Dendritic cell treated with granulocyte-macrophage colony-stimulating factor and Interleukin-4, amounts not matched to agents 40 ng/mL and 50 ng/mL, for 4 days (primary cell): ENCODE measurements at regions not wholly inside any gene's neighbourhood (a gene's known extent, or its start where the extent isn't known, plus 50 kb on each side); places are given as distances from the start of the nearest gene placed in this dataset.
"Not testable (repeated sequence)": the region's sequence is repeated elsewhere in the genome, so short reads cannot be mapped to it uniquely, and the experiment has no call there.

Source experiments
- H3K27ac Mint-ChIP-seq: one replicate; pipeline ENCODE4 v1.8.0; 2022; ENCODE audit warnings: mild to moderate bottlenecking, mixed read lengths
- H3K27me3 Mint-ChIP-seq: one replicate; pipeline ENCODE4 v1.8.0; 2022; ENCODE audit warnings: mild to moderate bottlenecking, mixed read lengths
- H3K36me3 Mint-ChIP-seq: one replicate; pipeline ENCODE4 v1.8.0; 2022; ENCODE audit warnings: low read depth, mixed read lengths
- H3K4me1 Mint-ChIP-seq: one replicate; pipeline ENCODE4 v1.8.0; 2022; ENCODE audit warnings: low read depth, mixed read lengths
- H3K4me3 Mint-ChIP-seq: one replicate; pipeline ENCODE4 v1.8.0; 2022; ENCODE audit warnings: mild to moderate bottlenecking, moderate library complexity, mixed read lengths
- H3K9me3 Mint-ChIP-seq: one replicate; pipeline ENCODE4 v1.8.0; 2022; ENCODE audit warnings: mixed read lengths
- intact Hi-C: fragments of 100-400 bp; cut with micrococcal nuclease; formaldehyde crosslinking; loops from one replicate; pipeline ENCODE4 v1.15.0; 2022

GRCh38 chr11:110347660-110348059 lies 51.2 kb upstream of the RDX start:
- intact Hi-C loops = no loop called here
- no peak overlapping the region for H3K4me3 Mint-ChIP-seq
- H3K4me1 Mint-ChIP-seq = peaks cover 20% of the 10 kb centered on the region
- no peaks in the 10 kb centered on the region for H3K36me3 Mint-ChIP-seq
- H3K27me3 Mint-ChIP-seq = no peaks in the 10 kb centered on the region
- no peaks in the 10 kb centered on the region for H3K9me3 Mint-ChIP-seq
- H3K27ac Mint-ChIP-seq = no peak overlapping the region

- no peak overlapping the region for H3K27ac Mint-ChIP-seq
- H3K4me1 Mint-ChIP-seq = peaks cover 20% of the 10 kb centered on the region
- intact Hi-C loops = no loop called here
- no peaks in the 10 kb centered on the region for H3K36me3 Mint-ChIP-seq
- H3K4me3 Mint-ChIP-seq = no peak overlapping the region
- H3K9me3 Mint-ChIP-seq = no peaks in the 10 kb centered on the region
- no peaks in the 10 kb centered on the region for H3K27me3 Mint-ChIP-seq
These were observed 53.0 kb upstream of the RDX start for GRCh38 chr11:110349138-110349996.

- H3K4me1 Mint-ChIP-seq = peaks cover 20% of the 10 kb centered on the region
- H3K27me3 Mint-ChIP-seq, intact Hi-C loops, H3K4me3 Mint-ChIP-seq, H3K36me3 Mint-ChIP-seq, H3K27ac Mint-ChIP-seq, H3K9me3 Mint-ChIP-seq: not testable (repeated sequence)
These were observed 53.6 kb upstream of the RDX start for GRCh38 chr11:110349997-110350383.

- Mint-ChIP-seq H3K27me3 (peaks cover 3% of the 10 kb centered on the region), H3K36me3 (no peaks in the 10 kb centered on the region), H3K4me3 (no peak overlapping the region), H3K27ac (no peak overlapping the region), H3K9me3 (no peaks in the 10 kb centered on the region), H3K4me1 (no peaks in the 10 kb centered on the region)
- intact Hi-C loops = no loop called here
These were observed 58.8 kb upstream of the RDX start for GRCh38 chr11:110355011-110355744.

- intact Hi-C loops = no loop called here
- H3K4me3 Mint-ChIP-seq = no peak overlapping the region
- no peaks in the 10 kb centered on the region for H3K36me3 Mint-ChIP-seq
- no peaks in the 10 kb centered on the region for H3K9me3 Mint-ChIP-seq
- H3K27me3 Mint-ChIP-seq = peaks cover 3% of the 10 kb centered on the region
- no peak overlapping the region for H3K27ac Mint-ChIP-seq
- H3K4me1 Mint-ChIP-seq = no peaks in the 10 kb centered on the region
These were observed 60.6 kb upstream of the RDX start for GRCh38 chr11:110356762-110357671.

- Mint-ChIP-seq H3K36me3 (no peaks in the 10 kb centered on the region), H3K27me3 (peaks cover 3% of the 10 kb centered on the region), H3K9me3 (no peaks in the 10 kb centered on the region), H3K4me3 (no peak overlapping the region), H3K27ac (no peak overlapping the region), H3K4me1 (no peaks in the 10 kb centered on the region)
- intact Hi-C loops = no loop called here
These were observed 61.9 kb upstream of the RDX start for GRCh38 chr11:110358336-110358735.

GRCh38 chr11:110360781-110361408 lies 64.5 kb upstream of the RDX start:
- H3K27me3 Mint-ChIP-seq, H3K27ac Mint-ChIP-seq, H3K4me1 Mint-ChIP-seq, H3K36me3 Mint-ChIP-seq, H3K9me3 Mint-ChIP-seq, intact Hi-C loops, H3K4me3 Mint-ChIP-seq: not testable (repeated sequence)

GRCh38 chr11:110362971-110363509 lies 66.6 kb upstream of the RDX start:
- no peak overlapping the region for H3K4me3 Mint-ChIP-seq
- intact Hi-C loops = no loop called here

GRCh38 chr11:110366291-110366690 lies 63.5 kb upstream of the FDX1 start:
- no peak overlapping the region for H3K4me3 Mint-ChIP-seq
- no peaks in the 10 kb centered on the region for H3K27me3 Mint-ChIP-seq
- H3K27ac Mint-ChIP-seq = no peak overlapping the region
- no peaks in the 10 kb centered on the region for H3K36me3 Mint-ChIP-seq
- no peaks in the 10 kb centered on the region for H3K9me3 Mint-ChIP-seq
- no peaks in the 10 kb centered on the region for H3K4me1 Mint-ChIP-seq
- intact Hi-C loops = loop anchor here (2.0 kb wide), 2 partner anchors 165 to 421 kb away; no protein-coding TSS in a partner anchor

More at GRCh38 chr11:110362971-110363509, 66.6 kb upstream of the RDX start:
- peaks cover 3% of the 10 kb centered on the region for H3K27me3 Mint-ChIP-seq
- no peak overlapping the region for H3K27ac Mint-ChIP-seq
- no peaks in the 10 kb centered on the region for H3K36me3 Mint-ChIP-seq
- H3K4me1 Mint-ChIP-seq = no peaks in the 10 kb centered on the region
- no peaks in the 10 kb centered on the region for H3K9me3 Mint-ChIP-seq

- H3K9me3 Mint-ChIP-seq = no peaks in the 10 kb centered on the region
- no peak overlapping the region for H3K27ac Mint-ChIP-seq
- no peaks in the 10 kb centered on the region for H3K36me3 Mint-ChIP-seq
- no peak overlapping the region for H3K4me3 Mint-ChIP-seq
- no peaks in the 10 kb centered on the region for H3K27me3 Mint-ChIP-seq
- H3K4me1 Mint-ChIP-seq = no peaks in the 10 kb centered on the region
- intact Hi-C loops = loop anchor here (2.0 kb wide), 2 partner anchors 167 to 423 kb away; no protein-coding TSS in a partner anchor
These were observed 62.2 kb upstream of the FDX1 start for GRCh38 chr11:110367571-110367970.

GRCh38 chr11:110371084-110371483 lies 58.7 kb upstream of the FDX1 start:
- H3K9me3 Mint-ChIP-seq = no peaks in the 10 kb centered on the region
- H3K27ac Mint-ChIP-seq = no peak overlapping the region
- H3K36me3 Mint-ChIP-seq = no peaks in the 10 kb centered on the region
- no peaks in the 10 kb centered on the region for H3K27me3 Mint-ChIP-seq
- H3K4me3 Mint-ChIP-seq = no peak overlapping the region
- intact Hi-C loops = loop anchor here (5.0 to 10.0 kb wide), 2 partner anchors 79 to 516 kb away; no protein-coding TSS in a partner anchor
- H3K4me1 Mint-ChIP-seq = peaks cover 28% of the 10 kb centered on the region

GRCh38 chr11:110373051-110373702 lies 56.6 kb upstream of the FDX1 start:
- H3K36me3 Mint-ChIP-seq = no peaks in the 10 kb centered on the region
- H3K27me3 Mint-ChIP-seq = no peaks in the 10 kb centered on the region
- H3K27ac Mint-ChIP-seq = no peak overlapping the region
- H3K4me3 Mint-ChIP-seq = no peak overlapping the region
- no peaks in the 10 kb centered on the region for H3K9me3 Mint-ChIP-seq
- intact Hi-C loops = loop anchor here (5.0 to 10.0 kb wide), 2 partner anchors 81 to 518 kb away; no protein-coding TSS in a partner anchor
- H3K4me1 Mint-ChIP-seq = peaks cover 34% of the 10 kb centered on the region
